Activated B cell treated with CpG ODN at 0.5 μM for 24 hours (primary cell): ENCODE measurements at regions not wholly inside any gene's neighbourhood (a gene's known extent, or its start where the extent isn't known, plus 50 kb on each side); places are given as distances from the start of the nearest gene placed in this dataset.

ENCODE experiments used
- ATAC-seq: fragments of 200-7000 bp; cut with Tn5 transposase; one replicate; pipeline ENCODE4 v1.10.0; 2021; ENCODE audit warnings: low read depth, mild to moderate bottlenecking, moderate library complexity
- CTCF ChIA-PET: fragments of 350-600 bp; sonication (Branson Sonifier 250); formaldehyde crosslinking; loops from one replicate; lab custom pipeline; 2021; ENCODE audit warnings: antibody characterized with exemption; lab: Charles Lee
- POLR2A ChIA-PET: fragments of 350-600 bp; sonication (Branson Sonifier 250); formaldehyde crosslinking; loops from one replicate; lab custom pipeline; 2021; ENCODE audit warnings: antibody characterized with exemption; lab: Charles Lee
- DNase-seq: peaks from one replicate; pipeline ENCODE4 v3.0.0; 2022
- H3K27ac Mint-ChIP-seq: one replicate; pipeline ENCODE4 v1.8.0; 2020; ENCODE audit warnings: mixed read lengths
- H3K27me3 Mint-ChIP-seq: one replicate; pipeline ENCODE4 v1.8.0; 2021; ENCODE audit warnings: mixed read lengths
- H3K36me3 Mint-ChIP-seq: one replicate; pipeline ENCODE4 v1.8.0; 2021; ENCODE audit warnings: low read depth, mixed read lengths
- H3K4me1 Mint-ChIP-seq: one replicate; pipeline ENCODE4 v1.8.0; 2021; ENCODE audit warnings: mixed read lengths
- H3K4me3 Mint-ChIP-seq: one replicate; pipeline ENCODE4 v1.8.0; 2020; ENCODE audit warnings: mild to moderate bottlenecking, mixed read lengths
- H3K9me3 Mint-ChIP-seq: one replicate; pipeline ENCODE4 v1.8.0; 2020; ENCODE audit warnings: mixed read lengths
- CTCF ChIP-seq: fragments of 200-600 bp; IDR thresholded peaks from one replicate; pipeline ENCODE4 v1.8.0; 2022; ENCODE audit warnings: antibody characterized with exemption, mild to moderate bottlenecking
- intact Hi-C: fragments of 100-400 bp; cut with micrococcal nuclease; formaldehyde crosslinking; loops from one replicate; pipeline ENCODE4 v1.15.1; 2024

- Mint-ChIP-seq H3K4me1 (no peaks in the 10 kb centered on the region), H3K9me3 (peaks cover 9% of the 10 kb centered on the region), H3K27ac (no peak overlapping the region), H3K4me3 (no peak overlapping the region), H3K36me3 (no peaks in the 10 kb centered on the region), H3K27me3 (no peaks in the 10 kb centered on the region)
- CTCF ChIA-PET = no interaction called here
- DNase-seq (no peak), ATAC-seq (no peak)
- no peak for TF ChIP-seq CTCF
- intact Hi-C loops = no loop called here
- POLR2A ChIA-PET = no interaction called here
Measured at GRCh38 chr10:58885146-58885545, 291.3 kb upstream of the PHYHIPL start.

GRCh38 chr10:58885686-58886345 lies 290.6 kb upstream of the PHYHIPL start:
- TF ChIP-seq CTCF = no peak
- POLR2A ChIA-PET = no interaction called here
- H3K36me3 Mint-ChIP-seq = no peaks in the 10 kb centered on the region

GRCh38 chr10:58886406-58886805 lies 290.0 kb upstream of the PHYHIPL start:
- DNase-seq = no peak
- no peaks in the 10 kb centered on the region for H3K4me1 Mint-ChIP-seq
- H3K27me3 Mint-ChIP-seq = no peaks in the 10 kb centered on the region
- no peak for ATAC-seq
- H3K27ac Mint-ChIP-seq = no peak overlapping the region
- H3K9me3 Mint-ChIP-seq = peaks cover 9% of the 10 kb centered on the region
- TF ChIP-seq CTCF = no peak
- ChIA-PET CTCF (no interaction called here), POLR2A (no interaction called here)
- intact Hi-C loops = no loop called here
- H3K4me3 Mint-ChIP-seq = no peak overlapping the region
- no peaks in the 10 kb centered on the region for H3K36me3 Mint-ChIP-seq

More at GRCh38 chr10:58885686-58886345, 290.6 kb upstream of the PHYHIPL start:
- Mint-ChIP-seq H3K4me1 (no peaks in the 10 kb centered on the region), H3K27ac (no peak overlapping the region), H3K4me3 (no peak overlapping the region), H3K27me3 (no peaks in the 10 kb centered on the region), H3K9me3 (peaks cover 9% of the 10 kb centered on the region)
- CTCF ChIA-PET = no interaction called here
- ATAC-seq (no peak), DNase-seq (no peak)
- intact Hi-C loops = no loop called here

GRCh38 chr10:58887474-58887873 lies 289.0 kb upstream of the PHYHIPL start:
- no peak for ATAC-seq
- Mint-ChIP-seq H3K36me3 (no peaks in the 10 kb centered on the region), H3K27ac (no peak overlapping the region), H3K4me3 (no peak overlapping the region), H3K9me3 (peaks cover 3% of the 10 kb centered on the region), H3K4me1 (no peaks in the 10 kb centered on the region), H3K27me3 (no peaks in the 10 kb centered on the region)
- DNase-seq = no peak
- intact Hi-C loops = no loop called here
- ChIA-PET CTCF (no interaction called here), POLR2A (no interaction called here)
- TF ChIP-seq CTCF = no peak

- Mint-ChIP-seq H3K4me3 (no peak overlapping the region), H3K4me1 (no peaks in the 10 kb centered on the region), H3K27me3 (no peaks in the 10 kb centered on the region), H3K36me3 (no peaks in the 10 kb centered on the region), H3K9me3 (no peaks in the 10 kb centered on the region), H3K27ac (no peak overlapping the region)
- intact Hi-C loops = no loop called here
- ChIA-PET POLR2A (no interaction called here), CTCF (no interaction called here)
- no peak for TF ChIP-seq CTCF
- ATAC-seq (no peak), DNase-seq (no peak)
Measured at GRCh38 chr10:58888957-58889356, 287.5 kb upstream of the PHYHIPL start.
